NCI-H2227 treated with DMSO at 0.1 percent for 48 hours (cell line): ENCODE measurements at regions not wholly inside any gene's neighbourhood (a gene's known extent, or its start where the extent isn't known, plus 50 kb on each side); places are given as distances from the start of the nearest gene placed in this dataset.
A peak's percentile ranks its signal among the peaks of the same experiment; 100 is the strongest.
"Not testable (repeated sequence)": the region's sequence is repeated elsewhere in the genome, so short reads cannot be mapped to it uniquely, and the experiment has no call there.

Source experiments
- DNase-seq: peaks from one replicate; lab custom pipeline; 2025; lab: John Stamatoyannopoulos, UW

DNA sequence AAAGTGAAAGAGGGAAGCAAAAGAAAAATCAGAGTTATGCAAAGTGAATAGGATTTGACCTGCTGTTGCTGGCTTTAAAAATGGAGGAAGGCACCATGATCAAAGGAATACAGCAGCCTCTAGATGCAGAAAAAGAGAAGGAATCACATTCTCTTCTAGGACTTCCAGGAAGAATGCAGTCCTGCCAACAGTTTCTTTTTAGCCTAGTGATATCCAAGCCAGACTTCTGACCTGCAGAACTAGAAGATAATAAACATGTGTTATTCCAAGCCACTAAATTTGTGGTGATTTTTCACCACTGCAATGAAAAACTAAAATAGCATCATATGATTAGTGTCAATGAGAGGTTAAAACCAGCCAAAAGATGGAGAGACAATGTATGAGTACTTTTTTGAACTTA lies 101.9 kb upstream of the ADAMTS5 start:
- DNase-seq, result no peak

DNA sequence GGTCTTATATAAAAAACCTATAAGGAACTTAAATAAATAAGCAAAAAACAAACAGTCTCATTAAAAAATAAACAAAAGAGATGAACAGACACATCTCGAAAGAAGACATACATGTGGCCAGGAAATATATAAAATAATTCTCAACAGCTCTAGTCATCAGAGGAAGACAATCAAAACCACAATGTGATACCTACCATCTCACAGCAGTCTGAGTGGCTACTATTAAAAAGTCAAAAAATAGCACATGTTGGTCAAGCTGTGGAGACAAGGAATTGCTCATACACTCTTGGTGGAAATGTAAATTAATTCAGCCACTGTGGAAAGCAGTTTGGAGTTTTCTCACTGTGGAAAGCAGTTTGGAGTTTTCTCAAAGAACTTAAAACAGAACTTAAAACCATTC lies 100.3 kb upstream of the ADAMTS5 start:
- no peak for DNase-seq

DNA sequence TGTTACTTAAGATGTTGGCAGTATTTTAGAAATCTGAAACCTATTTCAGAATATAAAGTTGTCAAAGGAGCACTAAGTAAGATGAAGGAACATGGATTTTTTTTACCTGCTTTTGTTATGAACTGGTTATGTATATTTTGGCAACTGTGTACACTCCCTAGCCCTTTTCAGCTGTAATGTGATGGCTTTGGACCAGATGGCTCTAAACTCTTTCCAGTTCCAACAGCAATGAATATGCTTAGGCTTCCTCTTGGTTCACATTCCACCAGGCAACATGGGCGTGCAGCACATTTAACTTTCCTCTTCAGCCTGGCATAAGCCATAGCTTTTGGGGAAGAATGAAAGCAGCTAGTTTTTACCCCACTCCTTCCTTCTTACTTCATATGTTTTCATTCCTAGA lies 95.6 kb upstream of the ADAMTS5 start:
- no peak for DNase-seq

DNA sequence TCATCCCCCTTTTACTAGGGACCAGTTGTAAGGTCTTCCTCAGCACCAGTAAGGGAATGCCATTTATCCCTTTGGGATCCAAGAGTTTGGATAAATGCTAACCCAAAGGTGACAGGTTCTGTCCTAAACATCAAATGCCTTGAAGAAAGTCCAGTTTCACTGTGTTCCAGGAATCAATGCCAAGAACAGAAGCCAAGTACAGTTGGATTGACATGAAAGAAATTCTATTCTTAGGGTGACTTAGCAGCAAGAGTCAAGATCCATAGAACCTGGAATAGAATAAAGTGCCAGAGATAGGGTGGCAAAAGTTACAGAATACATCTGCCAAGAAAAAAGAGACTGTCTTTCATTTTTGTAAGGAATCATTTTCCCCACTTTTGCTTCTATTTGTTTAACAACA lies 94.9 kb upstream of the ADAMTS5 start:
- DNase-seq, result no peak

DNA sequence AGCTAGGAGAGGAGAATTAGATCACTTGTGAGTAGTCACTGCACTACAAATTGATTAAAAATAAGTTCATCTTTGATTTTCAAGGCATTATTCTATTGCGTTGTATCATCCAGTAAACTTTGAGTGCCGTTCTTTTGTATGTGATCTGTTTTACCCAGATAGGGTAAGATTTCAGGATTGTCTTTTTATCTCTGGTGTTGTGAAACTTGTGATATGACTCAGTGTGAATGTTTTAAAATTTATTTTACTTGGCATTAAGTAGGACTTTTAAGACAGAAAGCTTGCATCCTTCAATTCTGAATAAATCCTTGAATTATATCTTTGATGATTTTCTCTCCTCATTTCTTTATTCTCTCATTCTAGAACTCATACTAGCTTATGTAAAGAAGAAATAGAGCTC lies 93.3 kb upstream of the ADAMTS5 start:
- DNase-seq, result no peak

DNA sequence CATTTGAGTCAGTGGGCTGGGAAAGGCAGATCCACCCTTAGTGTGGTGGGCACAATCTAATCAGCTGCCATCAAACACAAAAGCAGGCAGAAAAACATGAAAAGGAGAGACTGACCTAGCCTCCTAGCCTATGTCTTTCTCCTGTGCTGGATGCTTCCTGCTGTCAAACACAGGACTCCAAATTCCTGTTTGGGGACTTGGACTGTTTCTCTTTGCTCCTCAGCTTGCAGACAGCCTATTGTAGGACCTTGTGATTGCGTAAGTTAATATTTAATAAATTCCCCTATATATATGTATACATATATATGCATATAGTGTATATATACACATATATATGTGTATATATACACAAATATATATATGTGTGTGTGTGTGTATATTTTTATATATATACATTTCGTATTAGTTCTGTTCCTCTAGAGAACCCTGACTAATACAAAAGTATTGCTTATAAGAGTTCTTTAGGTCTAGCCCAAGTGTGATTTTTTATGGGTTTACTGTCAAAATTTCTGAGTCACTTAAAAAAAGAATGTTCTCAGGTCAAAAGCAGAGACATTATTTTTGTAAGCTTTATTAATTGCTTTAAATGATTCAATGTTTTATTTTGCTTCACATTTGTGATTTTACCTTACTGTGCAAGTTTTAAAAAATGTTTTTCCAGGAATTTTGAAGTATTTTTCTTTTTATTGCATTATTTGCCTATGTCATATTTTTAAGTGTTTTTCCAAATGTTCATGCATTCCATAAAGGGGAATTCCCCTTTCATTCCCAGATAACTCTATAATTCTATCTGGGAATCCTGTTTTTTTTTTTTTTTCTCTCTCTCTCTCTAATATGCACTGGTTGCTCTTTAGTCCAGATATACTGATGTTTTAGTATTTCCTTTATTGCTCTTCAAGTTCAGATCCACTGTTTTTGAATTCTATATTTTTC lies 92.1 kb upstream of the ADAMTS5 start:
- DNase-seq, result no peak

DNA sequence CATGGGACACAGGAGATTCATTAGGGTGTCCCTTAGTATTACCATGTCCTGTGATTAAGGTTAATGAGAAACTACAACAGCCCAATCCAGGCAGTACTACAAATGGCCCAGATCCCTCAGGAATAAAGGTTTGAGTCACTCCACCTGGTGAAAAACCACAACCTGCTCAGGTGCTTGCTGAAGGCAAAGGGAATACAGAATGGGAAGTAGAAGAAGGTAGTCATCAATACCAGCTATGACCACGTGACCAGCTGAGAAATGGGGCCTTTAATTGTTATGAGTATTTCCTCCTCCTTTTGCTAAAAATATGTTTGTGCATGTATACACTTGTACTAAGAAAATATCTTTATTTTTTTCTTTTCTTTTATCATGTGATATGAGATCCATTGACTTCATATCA lies 91.1 kb upstream of the ADAMTS5 start:
- DNase-seq, result no peak

DNA sequence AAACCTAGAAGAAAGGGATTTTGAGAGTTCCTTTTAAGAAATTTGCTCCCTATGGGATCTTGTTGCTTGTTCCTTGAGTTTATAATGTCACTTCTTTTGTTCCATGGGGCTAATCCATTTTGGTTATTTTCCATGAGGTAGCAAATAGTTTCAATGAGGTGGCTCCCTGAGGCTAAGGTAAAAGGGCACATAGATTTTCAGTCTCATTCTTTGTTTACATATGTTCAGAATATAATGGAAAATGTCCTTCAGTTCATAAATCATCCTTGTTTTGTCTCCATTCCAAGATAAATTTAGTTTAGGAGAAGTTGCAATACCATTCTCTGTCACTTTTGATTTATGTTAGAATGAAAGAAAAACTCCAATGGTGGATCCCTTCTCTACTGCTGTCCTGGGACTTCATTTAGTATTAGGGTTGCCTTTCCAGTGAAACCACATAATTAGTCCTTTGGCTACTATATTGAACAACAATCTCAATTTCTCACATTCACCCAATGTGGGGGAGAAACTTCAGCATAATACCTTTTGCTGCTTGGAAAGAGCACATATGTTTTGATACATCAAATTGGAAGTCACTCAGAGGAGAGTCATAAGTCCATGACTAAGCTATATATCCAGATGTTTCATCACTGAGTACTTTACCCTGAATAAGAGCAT lies 80.9 kb upstream of the ADAMTS5 start:
- peak; percentile 6 for DNase-seq

- DNase-seq, result no peak
These were observed 80.4 kb upstream of the ADAMTS5 start for GRCh38 chr21:27047283-27047657.

GRCh38 chr21:27045281-27045985 lies 78.5 kb upstream of the ADAMTS5 start:
- DNase-seq, result no peak

DNA sequence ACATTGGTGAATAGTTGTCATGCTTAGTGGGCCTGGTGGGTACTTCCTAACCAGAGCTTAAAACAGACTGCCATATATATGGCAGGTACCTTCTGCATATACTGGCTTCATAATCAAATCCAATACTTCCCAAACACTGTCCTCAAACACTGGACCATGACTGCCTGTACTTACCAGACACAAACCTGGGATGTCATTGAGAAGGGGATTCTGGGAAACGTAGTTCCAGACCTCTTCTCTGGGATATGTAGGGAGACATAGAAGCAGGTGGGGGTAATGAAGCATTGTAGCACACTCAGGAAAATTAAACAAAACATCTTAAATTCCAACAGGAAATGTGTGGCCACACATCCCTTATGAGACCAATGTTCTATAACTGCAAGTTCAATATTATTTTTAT lies 76.5 kb upstream of the ADAMTS5 start:
- no peak for DNase-seq

DNA sequence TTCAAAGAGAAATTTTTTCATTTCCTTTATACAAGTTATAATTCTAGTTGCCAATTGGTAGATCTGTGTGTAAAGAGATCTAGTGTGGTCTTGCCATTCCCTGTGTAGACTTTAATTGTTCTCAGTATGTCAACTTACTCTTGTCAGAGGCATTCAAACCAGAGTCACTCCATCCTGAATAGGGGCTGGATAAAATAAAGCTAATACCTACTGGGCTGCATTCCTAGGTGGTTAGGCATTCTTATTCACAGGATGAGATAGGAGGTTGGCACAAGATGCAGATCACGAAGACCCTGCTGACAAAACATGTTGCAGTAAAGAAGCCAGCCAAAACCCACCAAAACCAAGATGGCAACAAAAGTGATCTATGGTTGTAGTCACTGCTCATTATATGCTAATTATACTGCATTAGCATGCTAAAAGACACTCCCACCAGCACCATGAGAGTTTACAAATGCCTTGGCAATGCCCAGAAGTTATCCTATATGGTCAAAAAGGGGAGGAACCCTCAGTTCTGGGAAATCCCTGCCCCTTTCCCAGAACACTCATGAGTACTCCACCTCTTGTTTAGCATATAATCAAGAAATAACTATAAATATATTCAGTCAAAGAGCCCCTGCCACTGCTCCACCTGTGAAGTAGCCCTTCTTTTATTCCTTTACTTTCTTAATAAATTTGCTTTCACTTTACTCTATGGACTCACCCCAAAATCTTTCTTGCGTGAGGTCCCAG lies 74.0 kb upstream of the ADAMTS5 start:
- no peak for DNase-seq

DNA sequence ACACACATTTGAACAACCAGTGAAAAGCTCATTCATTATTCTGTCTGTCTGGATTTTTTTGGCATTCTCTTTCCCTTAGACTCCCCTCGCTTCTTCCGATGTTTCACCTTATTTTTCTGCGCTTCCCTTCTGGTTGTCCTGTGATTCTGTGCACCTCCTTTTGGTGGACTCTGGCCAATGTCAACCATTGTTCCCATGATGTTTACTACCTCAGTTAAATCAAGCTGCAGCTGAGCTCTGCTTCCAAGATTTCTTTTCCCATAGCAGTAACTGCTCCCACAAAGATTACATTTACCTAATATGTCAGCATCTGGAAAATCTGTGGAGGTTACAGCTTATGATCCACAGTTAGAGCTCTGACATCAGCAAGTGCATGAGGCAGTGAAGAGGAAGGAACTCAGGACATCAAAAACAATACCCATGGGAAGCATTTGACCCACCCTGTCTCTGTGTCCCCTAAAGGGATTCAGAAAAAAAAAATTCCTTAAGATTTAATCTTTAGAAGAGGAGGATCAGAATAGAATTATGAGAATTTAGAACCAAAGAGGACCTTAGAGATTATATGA lies 69.9 kb upstream of the ADAMTS5 start:
- no peak for DNase-seq

- DNase-seq, result no peak
These were observed 68.9 kb upstream of the ADAMTS5 start for GRCh38 chr21:27035791-27036190.

GRCh38 chr21:27034796-27035195 lies 67.9 kb upstream of the ADAMTS5 start:
- no peak for DNase-seq

DNA sequence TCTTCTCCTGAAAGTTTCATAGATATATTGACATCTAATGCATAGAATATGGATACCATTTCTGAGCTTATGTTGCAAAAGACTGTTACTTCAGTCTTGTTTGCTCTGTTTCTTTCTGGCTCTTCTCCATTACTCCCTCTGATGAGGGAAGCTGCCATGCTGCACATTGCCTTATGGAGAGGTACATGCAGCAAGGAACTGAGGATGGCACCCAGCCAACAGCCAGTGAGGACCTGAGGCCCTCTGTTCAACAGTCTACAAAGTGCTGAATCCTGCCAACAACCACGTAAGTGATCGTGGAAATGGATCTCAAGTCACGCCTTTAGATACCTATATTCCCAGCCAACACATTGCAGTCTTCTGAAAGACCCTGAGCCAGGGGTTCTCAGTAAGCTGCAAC lies 66.6 kb upstream of the ADAMTS5 start:
- no peak for DNase-seq

GRCh38 chr21:27026501-27026900 lies 59.6 kb upstream of the ADAMTS5 start:
- DNase-seq, result no peak

DNA sequence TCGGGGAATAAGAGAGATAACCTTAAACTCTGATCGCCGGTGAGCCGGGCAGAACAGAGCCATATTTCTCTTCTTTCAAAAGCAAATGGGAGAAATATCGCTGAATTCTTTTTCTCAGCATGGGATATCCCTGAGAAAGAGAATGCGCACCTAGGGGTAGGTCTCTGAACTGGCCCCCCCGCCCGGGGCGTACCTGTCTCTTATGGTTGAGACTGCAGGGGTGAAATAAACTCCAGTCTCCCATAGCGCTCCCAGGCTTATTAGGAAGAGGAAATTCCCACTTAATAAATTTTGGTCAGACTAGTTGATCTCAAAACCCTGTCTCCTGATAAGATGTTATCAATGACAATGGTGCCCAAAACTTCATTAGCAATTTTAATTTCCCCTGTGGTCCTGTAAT lies 58.8 kb upstream of the ADAMTS5 start:
- DNase-seq, result not testable (repeated sequence)

GRCh38 chr21:27024971-27025370 lies 58.1 kb upstream of the ADAMTS5 start:
- DNase-seq, result no peak

DNA sequence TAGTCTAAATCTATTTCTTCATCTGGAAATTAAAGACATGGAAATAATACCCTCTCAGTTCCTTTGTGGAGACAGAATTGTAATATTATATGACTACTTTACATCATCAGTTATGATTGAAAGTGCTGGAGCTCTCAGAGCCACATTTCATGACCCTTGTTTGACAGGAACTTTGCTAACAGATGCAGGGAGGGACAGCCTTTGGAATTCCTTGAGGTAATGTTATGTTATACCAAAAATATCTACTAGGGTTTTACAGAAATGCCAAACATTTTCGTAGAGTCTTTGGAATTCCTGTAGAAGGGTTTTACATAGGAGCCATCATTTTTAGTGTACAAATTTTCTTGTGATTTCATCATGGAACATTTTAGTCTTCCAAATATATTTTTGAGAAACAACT lies 57.4 kb upstream of the ADAMTS5 start:
- DNase-seq, result no peak

DNA sequence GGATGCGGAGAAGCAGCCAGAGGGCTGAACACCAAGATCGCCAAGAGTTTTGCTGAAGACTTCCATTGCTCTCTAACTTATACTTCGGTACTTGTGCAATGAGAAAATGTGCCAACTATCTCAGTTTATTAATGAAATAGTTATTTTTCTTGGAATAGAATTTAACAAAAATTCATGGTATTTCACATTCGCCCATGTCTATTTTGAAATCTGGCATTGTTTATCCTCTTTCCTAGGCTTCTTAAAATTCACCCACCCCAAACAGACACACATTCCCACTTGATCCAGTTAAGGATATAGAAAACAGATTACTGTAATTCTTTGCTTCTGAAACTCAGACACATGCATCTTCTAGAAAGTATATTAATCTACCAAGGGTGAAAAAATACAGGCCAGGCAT lies 56.3 kb upstream of the ADAMTS5 start:
- no peak for DNase-seq

DNA sequence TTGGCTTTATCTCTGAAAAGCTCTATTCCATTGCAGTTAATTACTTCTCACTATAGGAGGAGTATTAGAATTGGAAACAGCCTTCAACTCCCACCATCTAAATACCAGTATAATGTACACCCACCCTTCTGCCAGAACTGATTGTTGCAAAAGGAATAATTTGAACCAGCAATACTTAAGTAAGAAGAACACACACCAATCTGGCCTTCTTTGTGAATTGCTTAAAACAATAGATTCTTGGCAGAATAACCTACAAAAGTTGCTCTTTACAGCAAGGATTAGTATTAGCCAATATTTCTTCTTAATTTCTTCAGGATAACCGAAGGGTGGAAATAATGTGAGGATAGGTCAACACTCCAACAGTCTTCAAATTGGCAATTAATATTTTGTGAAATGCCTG lies 54.9 kb upstream of the ADAMTS5 start:
- DNase-seq, result no peak
